ENCODE measurements at regions not wholly inside any gene's neighbourhood (a gene's known extent, or its start where the extent isn't known, plus 50 kb on each side); places are given as distances from the start of the nearest gene placed in this dataset.

DNA sequence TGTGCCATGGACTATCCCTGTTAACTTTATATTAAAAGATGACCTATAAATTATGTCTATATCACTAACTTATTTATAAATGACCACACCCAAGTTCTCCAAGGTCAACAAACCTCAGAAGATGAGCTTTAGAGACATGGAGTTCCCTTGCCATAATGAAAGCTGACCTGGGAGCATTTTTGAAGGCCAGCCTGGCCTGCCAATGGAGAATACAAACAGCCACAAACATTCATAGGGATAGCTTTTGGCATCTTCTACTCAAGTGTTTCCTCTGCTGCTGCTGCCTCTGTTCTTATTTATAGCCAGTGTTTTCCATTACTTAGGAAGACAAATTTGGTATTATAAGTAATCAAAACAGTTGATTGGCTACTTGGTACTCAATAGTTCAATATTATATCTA lies 117.3 kb upstream of the ADAMTS19 start:
- ATAC-seq: no peak

DNA sequence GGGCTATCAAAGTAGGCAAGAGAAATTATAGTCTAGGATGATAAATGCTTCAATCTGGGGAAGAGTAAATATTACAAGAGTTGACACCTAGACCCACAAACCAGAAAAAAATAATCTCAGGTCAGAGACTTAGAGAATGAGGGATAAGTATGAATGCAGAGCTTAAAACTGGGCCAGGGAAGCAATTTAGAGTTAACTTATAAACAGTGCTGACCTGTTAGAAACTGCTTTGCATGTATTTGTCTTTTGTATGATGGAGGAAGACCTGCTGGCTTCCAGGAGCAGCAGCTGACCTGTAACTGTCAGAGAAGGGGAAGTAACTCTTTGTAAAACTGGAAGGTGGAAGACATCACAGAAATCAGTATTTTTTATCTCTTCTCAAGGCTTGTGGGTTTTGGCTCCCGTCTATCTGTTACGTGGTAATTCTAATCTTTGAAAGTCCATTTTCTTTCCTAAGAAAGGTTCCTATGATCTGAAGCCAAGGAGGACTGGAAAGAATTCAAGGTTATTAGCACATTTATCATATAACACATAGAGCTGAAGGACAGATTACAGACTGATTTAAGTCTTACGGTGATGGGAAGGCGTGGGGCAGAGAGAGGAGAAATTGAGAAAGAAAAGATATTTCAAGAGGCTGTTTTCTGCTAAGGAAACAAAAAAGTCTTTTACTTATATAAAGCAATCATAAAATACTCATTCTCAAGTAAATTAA lies 114.7 kb upstream of the ADAMTS19 start:
- ATAC-seq: no peak

- ATAC-seq: no peak
Measured at GRCh38 chr5:129356846-129357245, 103.3 kb upstream of the ADAMTS19 start.

- ATAC-seq: no peak
Measured at GRCh38 chr5:129358069-129358468, 102.0 kb upstream of the ADAMTS19 start.

DNA sequence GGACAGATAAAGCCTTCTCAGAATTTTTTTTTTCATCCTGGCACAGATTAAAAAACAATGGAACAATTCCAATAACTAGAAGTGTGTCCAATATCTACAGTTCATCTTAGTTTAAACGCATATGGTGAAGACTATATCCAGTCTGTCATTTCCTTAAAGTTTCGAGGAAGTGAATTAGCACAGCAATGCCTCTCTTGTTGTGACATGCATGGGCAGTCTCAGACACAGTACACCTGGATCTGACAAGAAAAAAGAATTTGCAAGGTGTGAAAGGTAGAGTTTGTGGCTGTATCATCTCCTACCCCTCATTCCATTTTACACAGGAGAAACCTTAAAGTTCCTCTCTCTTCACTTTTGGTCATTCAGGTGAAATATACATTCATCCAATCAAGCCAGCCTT lies 100.6 kb upstream of the ADAMTS19 start:
- peak; percentile 81 for ATAC-seq

- ATAC-seq: no peak
Measured at GRCh38 chr5:129361441-129362025, 98.6 kb upstream of the ADAMTS19 start.

GRCh38 chr5:129362456-129362855 lies 97.6 kb upstream of the ADAMTS19 start:
- no peak for ATAC-seq

GRCh38 chr5:129363991-129364390 lies 96.1 kb upstream of the ADAMTS19 start:
- ATAC-seq: no peak

- ATAC-seq: no peak
Measured at GRCh38 chr5:129367883-129368282, 92.2 kb upstream of the ADAMTS19 start.

DNA sequence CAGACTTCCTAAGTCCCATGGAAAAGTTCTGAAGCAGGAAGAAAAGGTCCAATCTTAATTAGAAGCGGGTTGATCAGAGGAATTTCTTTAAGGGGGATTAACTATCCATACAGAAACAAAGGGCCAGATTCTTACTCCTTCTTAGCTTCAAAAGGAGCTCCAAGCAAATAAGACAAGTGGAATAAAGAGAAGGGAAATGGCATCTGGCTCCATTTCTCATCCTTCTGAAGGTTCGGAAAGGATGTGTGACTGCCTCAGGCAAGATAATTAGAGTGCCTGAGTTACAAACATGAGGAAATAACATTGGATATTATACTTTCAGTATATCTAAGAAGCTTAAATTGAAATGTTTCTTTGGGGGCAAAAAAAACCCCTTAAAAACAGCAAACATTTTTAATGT lies 88.1 kb upstream of the ADAMTS19 start:
- ATAC-seq: no peak

DNA sequence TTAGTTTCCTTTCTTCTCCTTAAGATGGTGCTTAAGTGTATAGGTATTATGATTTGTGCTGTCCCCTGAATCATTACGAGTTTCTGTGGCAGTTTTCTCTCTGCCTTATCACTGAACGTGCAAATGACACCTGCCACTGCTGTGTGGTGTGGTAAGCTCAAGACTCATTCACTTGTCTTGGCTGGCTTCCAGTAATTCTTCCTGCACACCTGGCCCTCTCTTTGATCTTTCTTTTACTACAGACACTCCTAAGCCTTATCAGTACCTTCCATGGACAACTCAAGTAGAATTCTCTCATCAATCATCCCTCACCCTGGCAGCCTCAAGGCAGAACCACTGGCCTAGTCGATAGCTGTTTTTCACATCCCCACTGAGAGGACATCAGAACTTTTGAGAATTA lies 82.6 kb upstream of the ADAMTS19 start:
- no peak for ATAC-seq

DNA sequence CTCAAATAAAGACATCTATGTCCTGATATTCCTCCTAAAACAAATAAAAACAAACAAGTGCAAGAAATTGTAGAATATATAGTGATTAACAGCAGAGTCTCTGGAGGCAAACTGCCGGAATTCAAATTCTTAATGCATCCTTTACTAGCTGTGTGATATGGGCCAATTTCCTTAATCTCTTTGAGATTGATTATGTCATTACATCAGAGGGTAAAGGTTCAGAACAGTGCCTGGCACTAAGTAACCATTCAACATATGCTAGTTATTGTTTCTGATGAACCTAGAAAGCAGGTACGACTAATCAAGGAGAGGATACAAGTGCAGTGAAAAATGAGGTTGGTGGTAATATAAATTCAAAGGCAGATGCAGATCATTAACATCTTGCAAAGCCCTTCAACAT lies 81.1 kb upstream of the ADAMTS19 start:
- no peak for ATAC-seq

DNA sequence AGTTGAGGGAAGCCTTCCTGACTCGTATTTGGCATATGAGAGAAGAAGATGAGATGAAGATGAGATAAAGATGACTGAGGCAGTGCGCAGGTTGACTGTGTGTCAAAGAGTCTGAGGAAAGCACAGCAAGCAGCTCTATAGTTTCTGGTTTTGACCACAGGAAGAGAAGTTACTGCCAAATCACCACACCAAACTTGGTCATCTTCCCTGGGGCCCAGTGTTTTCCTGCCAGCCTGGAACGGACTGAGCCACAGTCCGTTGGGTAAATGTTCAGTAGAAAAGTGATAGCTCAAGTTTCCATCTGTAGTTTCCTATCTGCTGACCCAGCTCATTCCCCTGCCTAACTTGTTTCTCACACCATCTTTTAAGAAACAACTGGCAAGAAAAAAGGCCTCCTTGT lies 80.7 kb upstream of the ADAMTS19 start:
- ATAC-seq: no peak

DNA sequence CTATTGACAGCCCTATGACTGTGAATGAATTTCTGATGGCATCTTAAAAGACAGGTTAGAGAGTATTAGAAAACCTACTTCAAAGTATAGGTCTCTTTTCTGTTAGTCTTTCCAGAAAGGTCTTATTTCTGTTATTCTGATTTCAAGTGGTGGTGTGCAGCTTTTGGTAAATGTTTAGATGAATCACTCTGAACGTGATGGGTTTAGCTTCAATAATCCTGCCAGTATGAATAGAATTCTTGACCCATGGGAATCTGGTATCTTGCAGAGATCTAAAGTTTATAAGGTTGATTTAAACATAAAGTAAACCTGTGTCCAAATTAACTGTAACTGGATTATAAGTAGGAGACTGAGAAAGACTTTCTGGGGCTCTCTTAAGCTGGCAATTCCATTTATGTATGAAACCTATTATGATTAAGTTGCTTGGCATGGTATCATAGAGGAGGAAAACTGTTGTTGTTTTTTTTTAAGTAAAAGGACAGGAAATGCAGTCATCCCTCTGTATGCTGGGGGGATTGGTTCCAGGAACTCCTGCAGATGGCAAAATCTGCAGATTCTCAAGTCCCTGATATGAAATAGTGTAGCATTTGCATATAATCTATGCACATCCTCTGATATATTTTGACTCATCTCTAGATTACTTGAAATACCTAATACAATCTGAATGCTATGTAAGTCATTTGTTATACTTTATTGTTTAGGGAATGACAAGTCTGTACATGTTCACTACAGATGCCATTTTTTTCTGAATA lies 77.0 kb upstream of the ADAMTS19 start:
- ATAC-seq: no peak

DNA sequence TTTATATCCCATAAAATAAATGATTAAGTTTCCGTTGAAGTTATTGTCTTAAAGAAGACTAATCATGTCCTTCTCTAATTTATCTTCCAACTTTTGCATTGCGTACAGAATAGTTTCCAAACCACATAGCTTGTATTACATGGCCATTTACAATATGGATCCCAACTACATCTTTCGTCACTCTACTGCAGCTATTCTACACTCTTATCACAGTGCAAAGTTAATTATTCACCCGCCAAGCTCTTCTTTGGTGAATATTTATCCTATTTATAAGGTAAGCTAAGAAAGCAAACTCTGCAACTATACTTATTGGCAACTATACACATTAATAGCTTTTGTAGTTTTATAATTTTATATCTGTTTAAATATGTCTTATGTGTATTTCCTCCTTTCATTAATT lies 75.9 kb upstream of the ADAMTS19 start:
- ATAC-seq: no peak

GRCh38 chr5:129384736-129385135 lies 75.4 kb upstream of the ADAMTS19 start:
- ATAC-seq: no peak

- ATAC-seq: no peak
Measured at GRCh38 chr5:129387944-129388343, 72.2 kb upstream of the ADAMTS19 start.

DNA sequence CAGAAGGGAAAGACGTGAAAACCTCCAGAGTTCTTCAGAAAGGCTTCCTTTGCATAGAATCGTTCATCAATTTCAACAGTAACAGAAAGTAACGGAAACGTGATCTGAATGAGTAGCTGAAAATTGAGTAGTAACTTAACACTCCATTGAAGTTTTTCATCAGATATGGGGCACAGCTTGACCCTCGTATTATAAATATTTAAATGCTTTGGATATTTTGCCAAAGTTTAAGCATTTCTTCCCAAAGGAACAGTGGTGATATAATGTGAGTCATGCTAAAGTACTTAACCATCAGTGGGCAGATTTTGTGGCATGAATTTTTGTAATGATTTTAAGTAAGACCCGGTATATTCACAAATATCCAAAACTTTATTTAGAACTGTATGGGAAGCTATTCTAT lies 67.4 kb upstream of the ADAMTS19 start:
- ATAC-seq: no peak

DNA sequence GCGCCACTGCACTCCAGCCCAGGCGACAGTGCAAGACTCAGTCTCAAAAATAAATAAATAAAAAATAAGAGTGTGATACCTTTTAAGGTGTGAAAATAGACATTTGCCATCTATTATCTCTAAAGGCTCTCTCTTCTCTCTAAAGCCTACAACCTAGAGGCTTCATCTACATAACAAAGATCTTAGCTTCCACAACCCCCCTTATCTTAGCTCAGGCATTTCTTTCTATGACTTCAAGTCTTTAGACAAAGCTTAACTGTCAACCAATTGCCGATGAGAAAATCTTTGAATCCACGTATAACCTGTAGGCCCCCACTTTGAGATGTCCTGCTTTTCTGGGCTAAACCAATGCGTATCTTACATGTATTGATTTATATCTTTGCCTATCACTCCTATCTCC lies 64.9 kb upstream of the ADAMTS19 start:
- no peak for ATAC-seq

GRCh38 chr5:129398026-129398678 lies 61.9 kb upstream of the ADAMTS19 start:
- ATAC-seq: no peak

- ATAC-seq: no peak
Measured at GRCh38 chr5:129399069-129399468, 61.0 kb upstream of the ADAMTS19 start.

DNA sequence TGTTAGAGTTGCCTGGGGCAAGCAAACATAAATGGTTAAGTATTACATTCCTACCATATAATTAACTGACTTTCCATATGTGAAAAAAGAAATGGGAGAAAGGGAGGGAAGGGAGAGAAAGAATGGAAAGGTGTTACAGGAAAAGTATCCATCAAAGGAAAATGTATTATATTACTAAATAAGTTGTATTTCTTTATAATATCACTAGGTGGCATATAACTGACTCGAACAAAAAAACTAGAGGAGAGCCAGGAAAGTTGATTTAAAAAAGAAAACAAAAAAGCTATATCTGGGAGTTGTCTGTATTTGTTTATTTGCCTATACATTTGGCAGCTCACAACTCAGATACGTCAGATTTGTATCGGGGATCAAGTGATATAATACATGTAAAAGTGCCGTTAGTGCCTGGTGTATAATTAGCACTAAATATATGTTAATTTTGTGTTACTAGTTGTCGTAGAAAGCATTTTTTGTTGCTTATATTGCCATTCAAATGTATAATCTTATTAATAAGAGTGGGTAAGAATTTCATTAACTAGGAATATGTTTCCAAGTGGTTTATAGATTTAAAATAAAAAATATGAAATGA lies 59.6 kb upstream of the ADAMTS19 start:
- ATAC-seq: no peak

- no peak for ATAC-seq
Measured at GRCh38 chr5:129405222-129405621, 54.9 kb upstream of the ADAMTS19 start.
